ENCODE measurements at regions not wholly inside any gene's neighbourhood (a gene's known extent, or its start where the extent isn't known, plus 50 kb on each side); places are given as distances from the start of the nearest gene placed in this dataset.

GRCh38 chr6:134683783-134684422 is 266.0 kb downstream of the ALDH8A1 start:
- no peak for TF ChIP-seq CTCF (IDR thresholded peaks at IDR 0.05)
- no peak for TF ChIP-seq POLR2A (IDR thresholded peaks at IDR 0.05)
